H9 (cell line): ENCODE measurements at regions not wholly inside any gene's neighbourhood (a gene's known extent, or its start where the extent isn't known, plus 50 kb on each side); places are given as distances from the start of the nearest gene placed in this dataset.

Source experiments
- DNase-seq: peaks from one replicate; pipeline ENCODE4 v3.0.0-alpha.2; 2017
- H2AFZ ChIP-seq: one replicate; pipeline ENCODE4 v1.6.1; 2013; ENCODE audit warnings: mild to moderate bottlenecking, low read length, control low read depth, moderate library complexity
- H2AK5ac ChIP-seq: 2 replicates; pipeline ENCODE4 v1.6.1; 2013; ENCODE audit warnings: low read length, control low read depth, mixed read lengths; ENCODE audit not compliant: insufficient read length
- H2BK120ac ChIP-seq: one replicate; pipeline ENCODE4 v1.6.1; 2013; ENCODE audit warnings: low read depth, mild to moderate bottlenecking, low read length, control low read depth, inconsistent platforms; ENCODE audit not compliant: poor library complexity, severe bottlenecking
- H2BK12ac ChIP-seq: 2 replicates; pipeline ENCODE4 v1.6.1; 2013; ENCODE audit warnings: low read length, control low read depth, mixed read lengths, low read depth; ENCODE audit not compliant: insufficient read length
- H2BK15ac ChIP-seq: 2 replicates; pipeline ENCODE4 v1.6.1; 2013; ENCODE audit warnings: low read depth, low read length, control low read depth
- H2BK20ac ChIP-seq: one replicate; pipeline ENCODE4 v1.6.1; 2013; ENCODE audit warnings: low read depth, mild to moderate bottlenecking, low read length, control low read depth, inconsistent platforms; ENCODE audit not compliant: poor library complexity, severe bottlenecking
- H2BK5ac ChIP-seq: 2 replicates; pipeline ENCODE4 v1.6.1; 2013; ENCODE audit warnings: low read length, control low read depth, mixed read lengths; ENCODE audit not compliant: insufficient read length
- H3K14ac ChIP-seq: 2 replicates; pipeline ENCODE4 v1.6.1; 2013; ENCODE audit warnings: low read length, control low read depth; ENCODE audit not compliant: insufficient read depth
- H3K18ac ChIP-seq: 2 replicates; pipeline ENCODE4 v1.6.1; 2013; ENCODE audit warnings: low read depth, mild to moderate bottlenecking, mixed read lengths, low read length, control low read depth; ENCODE audit not compliant: insufficient read length
- H3K23ac ChIP-seq: 2 replicates; pipeline ENCODE4 v1.6.1; 2013; ENCODE audit warnings: low read length, control low read depth, mixed read lengths, low read depth; ENCODE audit not compliant: insufficient read length
- H3K23me2 ChIP-seq: 2 replicates; pipeline ENCODE4 v1.6.1; 2013; ENCODE audit warnings: low read depth, mild to moderate bottlenecking, mixed read lengths, low read length, control low read depth; ENCODE audit not compliant: insufficient read length, poor library complexity, severe bottlenecking
- H3K27ac ChIP-seq: 2 replicates; pipeline ENCODE4 v1.5.1; 2013; ENCODE audit warnings: low read length, control low read depth, mixed read lengths, low read depth; ENCODE audit not compliant: insufficient read length
- H3K27me3 ChIP-seq: 2 replicates; pipeline ENCODE4 v1.6.1; 2013; ENCODE audit warnings: low read length, control low read depth, inconsistent platforms; ENCODE audit not compliant: insufficient read depth
- H3K4ac ChIP-seq: 2 replicates; pipeline ENCODE4 v1.6.1; 2013; ENCODE audit warnings: low read depth, mild to moderate bottlenecking, control low read depth, inconsistent platforms, low read length, moderate library complexity
- H3K4me1 ChIP-seq: 2 replicates; pipeline ENCODE4 v1.6.1; 2013; ENCODE audit warnings: low read length, control low read depth, inconsistent platforms; ENCODE audit not compliant: insufficient read depth
- H3K4me2 ChIP-seq: 2 replicates; pipeline ENCODE4 v1.6.1; 2013; ENCODE audit warnings: low read length, control low read depth, mixed read lengths; ENCODE audit not compliant: insufficient read length, insufficient read depth
- H3K56ac ChIP-seq: 2 replicates; pipeline ENCODE4 v1.6.1; 2013; ENCODE audit warnings: low read depth, mild to moderate bottlenecking, mixed read lengths, low read length, control low read depth; ENCODE audit not compliant: insufficient read length
- H3K79me1 ChIP-seq: 2 replicates; pipeline ENCODE4 v1.6.1; 2013; ENCODE audit warnings: low read depth, mild to moderate bottlenecking, moderate library complexity, low read length, control low read depth, inconsistent platforms; ENCODE audit not compliant: insufficient read depth, poor library complexity, severe bottlenecking
- H3K79me2 ChIP-seq: 2 replicates; pipeline ENCODE4 v1.6.1; 2013; ENCODE audit warnings: low read length, control low read depth, inconsistent platforms; ENCODE audit not compliant: insufficient read depth
- H3K9ac ChIP-seq: 2 replicates; pipeline ENCODE4 v1.6.1; 2013; ENCODE audit warnings: low read length, control low read depth, mixed read lengths; ENCODE audit not compliant: insufficient read length; ENCODE audit errors: extremely low read depth
- H3K9me3 ChIP-seq: one replicate; pipeline ENCODE4 v1.6.1; 2013; ENCODE audit warnings: low read depth, low read length, inconsistent platforms; ENCODE audit not compliant: control insufficient read depth
- H3T11ph ChIP-seq: one replicate; pipeline ENCODE4 v1.6.1; 2013; ENCODE audit warnings: mild to moderate bottlenecking, low read length, control low read depth, inconsistent platforms
- H4K20me1 ChIP-seq: one replicate; pipeline ENCODE4 v1.6.1; 2013; ENCODE audit not compliant: control insufficient read depth, insufficient read length, insufficient read depth
- H4K5ac ChIP-seq: 2 replicates; pipeline ENCODE4 v1.6.1; 2013; ENCODE audit warnings: low read depth, mild to moderate bottlenecking, mixed read lengths, low read length, control low read depth; ENCODE audit not compliant: insufficient read length
- H4K8ac ChIP-seq: replicated peaks from 2 replicates; pipeline ENCODE4 v1.6.1; 2013; ENCODE audit warnings: low read length, control low read depth, mixed read lengths, low read depth; ENCODE audit not compliant: insufficient read length
- H4K91ac ChIP-seq: 2 replicates; pipeline ENCODE4 v1.6.1; 2013; ENCODE audit warnings: low read depth, mild to moderate bottlenecking, moderate library complexity, mixed read lengths, low read length, control low read depth; ENCODE audit not compliant: insufficient read length
- H3K27ac Mint-ChIP-seq, 3 experiments: 2 replicates in 2 of 3; 3 replicates in 1 of 3; pipeline ENCODE4 v1.8.0; 2020 to 2021; ENCODE audit warnings: mixed read lengths in 3 of 3, mild to moderate bottlenecking in 1 of 3, moderate library complexity in 1 of 3
- H3K27me3 Mint-ChIP-seq: 2 replicates; pipeline ENCODE4 v1.8.0; 2021; ENCODE audit warnings: low read depth, mild to moderate bottlenecking, moderate library complexity, mixed read lengths
- H3K36me3 Mint-ChIP-seq, 3 experiments: 2 replicates in 2 of 3; 3 replicates in 1 of 3; pipeline ENCODE4 v1.8.0; 2020 to 2021; ENCODE audit warnings: low read depth in 3 of 3, mixed read lengths in 3 of 3; ENCODE audit not compliant: insufficient read depth in 1 of 3
- H3K4me1 Mint-ChIP-seq, 2 experiments: 2 replicates each; pipeline ENCODE4 v1.8.0; 2020; ENCODE audit warnings: mixed read lengths in 2 of 2
- H3K4me3 Mint-ChIP-seq, 2 experiments: 2 replicates in 1 of 2; 3 replicates in 1 of 2; pipeline ENCODE4 v1.8.0; 2020 to 2021; ENCODE audit warnings: mild to moderate bottlenecking in 2 of 2, mixed read lengths in 2 of 2, moderate library complexity in 1 of 2
- H3K9me3 Mint-ChIP-seq, 2 experiments: 2 replicates in 1 of 2; 3 replicates in 1 of 2; pipeline ENCODE4 v1.8.0; 2020; ENCODE audit warnings: mild to moderate bottlenecking in 2 of 2, mixed read lengths in 2 of 2, moderate library complexity in 1 of 2
- CTCF ChIP-seq: fragments of 200-600 bp; sonication (generic); conservative IDR thresholded peaks from 3 replicates; pipeline ENCODE4 v1.8.0; 2021; ENCODE audit warnings: antibody characterized with exemption, mild to moderate bottlenecking
- WGBS: extraction: QIAGEN DNeasy Blood & Tissue Kit; methylation state at CpG from one replicate; pipeline ENCODE4 v1.1.7; 2013; ENCODE audit warnings: missing lambda C conversion rate, low lambda C conversion rate, mixed read lengths; ENCODE audit not compliant: insufficient read length; ENCODE audit errors: extremely low coverage; 5-methylcytosine and 5-hydroxymethylcytosine counted together

GRCh38 chr4:108331905-108332632 lies 163.3 kb upstream of the LEF1 start:
- Histone ChIP-seq H2AFZ (no peak overlapping the region), H3K23ac (no peak overlapping the region), H4K20me1 (no peaks in the 10 kb centered on the region), H3K4ac (no peak overlapping the region), H2BK120ac (no peak overlapping the region), H4K8ac (no peak overlapping the region), H3K9ac (no peak overlapping the region), H3K79me2 (no peaks in the 10 kb centered on the region), H3K4me1 (no peaks in the 10 kb centered on the region; the same call in 1 of the 2 replicates), H2AK5ac (no peak overlapping the region), H3K79me1 (no peaks in the 10 kb centered on the region), H2BK15ac (no peak overlapping the region), H3K18ac (no peak overlapping the region), H4K91ac (no peak overlapping the region), H2BK5ac (no peak overlapping the region), H3K27ac (no peak overlapping the region), H3K9me3 (no peaks in the 10 kb centered on the region), H3K27me3 (no peaks in the 10 kb centered on the region), H2BK12ac (no peak overlapping the region), H3K56ac (no peak overlapping the region), H4K5ac (no peak overlapping the region), H3K14ac (no peak overlapping the region), H2BK20ac (no peak overlapping the region), H3T11ph (no peak overlapping the region), H3K4me2 (no peak overlapping the region), H3K23me2 (no peaks in the 10 kb centered on the region)
- Mint-ChIP-seq H3K4me3 (no peak overlapping the region), H3K27ac (no peak overlapping the region; a peak in 1 of 7 replicates), H3K27me3 (peaks cover 14% of the 10 kb centered on the region), H3K36me3 (no peaks in the 10 kb centered on the region), H3K9me3 (no peaks in the 10 kb centered on the region), H3K4me1 (peaks cover 13 to 21% of the 10 kb centered on the region in 2 experiments)
- TF ChIP-seq CTCF: no peak
- WGBS: no CpG with 5 or more reads among the region's 5 CpGs
- no peak for DNase-seq
